Fibroblast of pulmonary artery (primary cell): ENCODE measurements at regions not wholly inside any gene's neighbourhood (a gene's known extent, or its start where the extent isn't known, plus 50 kb on each side); places are given as distances from the start of the nearest gene placed in this dataset.
"Not testable (repeated sequence)": the region's sequence is repeated elsewhere in the genome, so short reads cannot be mapped to it uniquely, and the experiment has no call there.

ENCODE experiments used
- DNase-seq: peaks from one replicate; pipeline ENCODE4 v3.0.0-alpha.2; 2010; ENCODE audit warnings: low read depth
- H3K4me3 ChIP-seq: replicated peaks from 2 replicates; pipeline ENCODE4 v1.5.1; 2011; ENCODE audit warnings: low read depth, mild to moderate bottlenecking, control low read depth, low read length, moderate library complexity
- CTCF ChIP-seq: IDR thresholded peaks from 2 replicates; pipeline ENCODE4 v1.5.1; 2011; ENCODE audit warnings: mild to moderate bottlenecking, control low read depth, low read length, inconsistent platforms; ENCODE audit errors: missing control alignments

GRCh38 chr5:155807884-155808576 lies 518.9 kb upstream of the SGCD start:
- no peak for TF ChIP-seq CTCF
- no peak for DNase-seq
- H3K4me3 ChIP-seq = no peak overlapping the region

DNA sequence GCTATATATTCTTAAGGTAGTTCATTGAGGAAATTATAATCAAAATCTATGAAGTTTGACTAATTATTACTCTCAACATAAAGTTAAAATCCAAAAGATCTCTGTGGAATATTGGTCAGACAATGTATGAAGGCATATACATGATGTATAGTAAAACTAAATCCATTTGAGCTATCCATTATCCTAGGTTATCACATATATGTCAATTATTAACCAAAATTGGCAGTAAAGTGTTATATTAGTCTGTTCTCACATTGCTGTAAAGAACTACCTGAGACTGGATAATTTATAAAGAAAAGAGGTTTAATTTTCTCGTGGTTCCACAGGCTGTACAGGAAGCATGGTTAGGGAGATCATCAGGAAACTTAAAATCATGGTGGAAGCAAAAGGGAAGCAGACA lies 511.7 kb upstream of the SGCD start:
- TF ChIP-seq CTCF = no peak
- no peak for DNase-seq

DNA sequence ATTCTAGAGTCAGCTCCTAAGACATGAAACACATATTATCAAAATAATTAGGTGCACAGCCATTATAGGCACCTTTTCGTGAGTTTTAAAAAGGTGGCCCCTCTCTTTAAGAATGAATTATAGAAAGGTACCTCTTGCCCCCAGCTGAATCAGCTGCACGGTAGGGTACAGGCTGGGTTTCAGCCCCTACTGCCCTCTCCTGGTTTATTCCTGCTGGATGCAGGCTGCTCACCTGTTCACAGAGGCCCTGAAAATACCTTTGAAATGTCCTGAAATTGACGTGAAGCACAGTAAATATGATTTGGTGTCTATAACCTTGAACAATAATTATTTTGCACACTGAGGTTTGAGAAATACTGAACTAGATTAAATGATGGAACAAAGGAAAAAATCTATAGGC lies 504.8 kb upstream of the SGCD start:
- no peak for TF ChIP-seq CTCF
- DNase-seq = no peak
- H3K4me3 ChIP-seq = no peak overlapping the region

More for the DNA sequence above, 511.7 kb upstream of the SGCD start:
- H3K4me3 ChIP-seq = no peak overlapping the region

- DNase-seq = no peak
- H3K4me3 ChIP-seq = no peak overlapping the region
- no peak for TF ChIP-seq CTCF
These were observed 500.1 kb upstream of the SGCD start for GRCh38 chr5:155826611-155827507.

DNA sequence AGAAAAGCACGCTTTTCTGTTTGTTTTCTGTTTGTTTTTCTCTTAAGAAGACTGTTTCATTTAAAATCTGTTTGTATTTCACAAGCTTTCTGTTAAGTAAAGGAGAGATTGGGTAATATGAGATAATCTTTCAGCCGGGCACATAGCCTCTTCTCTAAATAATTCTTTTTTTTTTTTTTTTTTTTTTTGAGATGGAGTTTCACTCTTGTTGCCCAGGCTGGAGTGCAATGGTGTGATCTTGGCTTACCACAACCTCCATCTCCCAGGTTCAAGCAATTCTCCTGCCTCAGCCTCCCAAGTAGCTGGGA lies 499.5 kb upstream of the SGCD start:
- DNase-seq, H3K4me3 ChIP-seq: not testable (repeated sequence)

- no peak for TF ChIP-seq CTCF
- H3K4me3 ChIP-seq = no peak overlapping the region
- DNase-seq = no peak
These were observed 499.0 kb upstream of the SGCD start for GRCh38 chr5:155827949-155828348.

GRCh38 chr5:155831491-155831890 lies 495.5 kb upstream of the SGCD start:
- no peak for TF ChIP-seq CTCF
- DNase-seq = no peak
- no peak overlapping the region for H3K4me3 ChIP-seq
